SKM-1 treated with dmso at 0.1 percent for 144 hours (cell line): ENCODE measurements at regions not wholly inside any gene's neighbourhood (a gene's known extent, or its start where the extent isn't known, plus 50 kb on each side); places are given as distances from the start of the nearest gene placed in this dataset.
"Not testable (repeated sequence)": the region's sequence is repeated elsewhere in the genome, so short reads cannot be mapped to it uniquely, and the experiment has no call there.

Experiments
- DNase-seq: peaks from one replicate; lab custom pipeline; 2025; ENCODE audit not compliant: unreplicated experiment; lab: John Stamatoyannopoulos, UW

DNA sequence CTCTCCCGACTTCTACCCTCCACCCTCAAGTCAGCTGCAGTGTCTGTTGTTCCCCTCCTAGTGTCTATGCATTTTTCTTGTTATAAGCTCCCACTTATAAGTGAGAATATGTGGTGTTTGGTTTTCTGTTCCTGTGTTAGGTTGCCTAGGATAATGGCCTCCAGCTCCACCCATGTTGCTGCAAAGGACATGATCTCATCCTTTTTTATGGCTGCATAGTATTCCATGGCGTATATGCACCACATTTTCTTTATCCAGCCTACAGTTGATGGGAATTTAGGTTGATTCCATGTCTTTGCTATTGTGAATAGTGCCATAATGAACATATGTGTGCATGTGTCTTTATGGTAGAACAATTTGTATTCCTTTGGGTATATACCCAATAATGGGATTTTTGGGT lies 80.7 kb downstream of the SPTSSA start:
- not testable (repeated sequence) for DNase-seq

DNA sequence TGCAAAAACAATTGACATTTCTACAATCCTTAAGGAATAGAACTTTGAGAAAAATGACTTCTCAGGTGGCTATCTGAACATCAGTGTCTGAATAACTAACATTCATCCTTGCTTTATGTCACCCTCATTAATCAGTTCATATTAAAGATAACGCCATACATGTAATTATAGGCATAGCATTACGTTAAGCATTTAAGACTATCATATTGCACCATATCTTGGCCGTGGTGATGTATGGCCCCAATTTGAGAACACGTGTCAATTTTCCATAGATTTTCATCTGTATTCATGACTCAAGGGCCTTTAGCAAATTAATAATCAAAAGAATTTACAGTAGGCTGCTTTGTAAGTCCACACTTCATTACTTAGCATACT lies 81.6 kb downstream of the SPTSSA start:
- DNase-seq: no peak

DNA sequence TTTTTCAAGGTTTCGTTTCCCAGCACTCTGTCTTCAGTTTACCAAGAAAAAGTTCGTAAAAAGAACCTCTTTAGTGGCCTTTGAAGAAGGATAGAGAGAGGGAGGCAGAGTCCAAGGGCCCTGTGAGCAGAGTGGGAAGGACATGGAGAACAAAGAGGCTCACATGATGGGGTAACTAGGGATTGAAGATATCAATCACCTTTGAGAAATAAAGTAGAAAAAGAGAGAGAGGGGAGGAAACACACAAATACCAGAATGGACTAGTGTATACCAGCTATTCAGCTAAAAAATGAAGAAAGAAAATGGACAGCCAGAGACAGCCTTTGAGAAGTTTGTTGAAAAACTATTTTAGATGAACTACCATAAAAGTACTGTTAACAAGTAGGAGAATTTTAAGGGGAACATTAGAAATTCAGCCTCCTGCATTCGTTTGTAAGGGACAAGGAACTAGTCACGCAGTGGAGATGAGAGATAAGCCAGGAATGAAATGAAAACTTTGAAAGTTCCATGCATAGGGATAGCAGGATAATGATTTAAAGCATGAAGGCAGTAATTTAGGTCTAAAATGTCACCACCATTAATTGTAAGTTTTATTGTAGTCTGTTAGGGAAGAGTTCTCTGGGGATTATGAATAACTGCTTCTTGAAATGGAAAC lies 82.1 kb downstream of the SPTSSA start:
- no peak for DNase-seq

DNA sequence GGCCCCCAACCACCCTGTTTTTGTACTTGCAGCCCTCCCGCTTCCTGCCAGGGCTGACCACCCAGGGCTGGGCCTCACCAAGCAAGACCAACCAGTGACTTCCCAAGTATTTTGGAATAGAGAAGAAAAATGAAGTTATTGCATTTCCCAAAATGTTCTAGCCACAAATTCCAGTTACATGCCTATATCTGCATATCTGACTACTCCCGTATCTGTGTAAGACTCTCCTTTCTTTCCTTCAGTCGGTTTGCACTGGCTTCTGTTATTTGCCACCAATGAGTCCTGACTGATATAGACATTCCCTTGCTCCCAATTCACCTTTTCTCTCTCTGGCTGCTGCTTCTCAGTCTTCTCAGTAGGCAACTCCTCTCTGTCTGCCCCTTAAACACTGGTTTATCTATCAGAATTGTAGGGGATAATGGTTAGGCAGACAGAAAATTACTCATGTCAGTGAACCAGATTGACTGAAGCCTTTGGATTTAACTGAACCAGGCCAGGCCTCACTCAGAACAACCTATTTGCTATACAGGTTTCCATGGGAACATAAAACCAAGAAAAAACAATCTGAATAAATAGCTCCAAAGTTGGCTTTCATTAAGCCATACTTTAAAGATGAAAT lies 85.3 kb downstream of the SPTSSA start:
- DNase-seq: no peak

DNA sequence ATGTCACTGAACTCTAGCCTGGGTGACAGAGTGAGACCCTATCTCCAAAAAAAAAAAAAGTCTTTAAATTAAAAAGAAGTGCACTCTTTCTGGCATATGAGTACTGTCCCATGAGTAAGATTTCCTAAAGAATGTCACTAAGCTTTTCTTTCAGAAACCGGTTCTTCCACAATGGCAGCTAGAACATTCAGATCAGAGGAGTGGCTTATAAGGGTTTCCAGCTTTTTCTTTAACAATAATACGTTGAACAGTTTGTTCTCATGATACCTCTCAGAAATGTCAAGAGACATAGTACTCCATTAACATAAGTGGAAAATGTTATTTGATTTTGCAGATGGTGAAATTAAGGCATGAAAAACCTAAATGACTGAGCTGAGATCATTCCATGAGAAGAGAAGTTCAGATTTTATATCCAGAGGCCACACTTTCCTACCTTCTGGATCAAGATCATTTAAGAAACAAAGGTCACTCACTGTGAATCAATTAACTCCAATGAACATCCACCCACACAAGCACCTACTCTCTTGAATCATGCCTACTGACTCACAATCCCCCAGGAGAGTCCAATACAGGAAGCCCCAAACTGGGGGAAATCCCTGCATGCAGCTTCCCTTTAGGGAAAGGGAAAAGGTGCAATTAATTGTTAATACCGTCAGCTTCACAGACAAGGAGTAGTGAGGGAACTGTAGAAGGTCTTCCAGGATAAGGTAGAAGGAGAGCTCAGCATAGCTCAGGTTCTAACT lies 86.9 kb downstream of the SPTSSA start:
- no peak for DNase-seq

DNA sequence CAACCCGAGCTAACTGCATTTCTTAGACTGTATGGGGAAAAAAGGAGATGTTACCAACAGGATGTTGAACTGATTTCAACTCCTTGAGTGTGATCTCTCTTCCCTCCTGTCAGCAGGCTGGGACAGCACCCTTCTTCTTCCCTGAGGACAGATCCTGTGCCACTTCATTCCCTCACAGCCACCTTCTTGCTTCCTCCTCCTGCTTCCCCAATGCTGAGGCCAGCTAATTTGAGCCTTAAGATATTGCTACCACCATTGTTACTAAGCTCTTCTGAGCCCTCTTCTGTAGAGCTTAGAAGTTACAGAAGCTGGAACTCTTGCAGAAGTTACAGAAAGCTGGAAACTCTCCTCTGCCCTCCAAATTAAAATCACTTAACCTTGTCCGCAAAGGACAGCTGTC lies 88.8 kb downstream of the SPTSSA start:
- no peak for DNase-seq

DNA sequence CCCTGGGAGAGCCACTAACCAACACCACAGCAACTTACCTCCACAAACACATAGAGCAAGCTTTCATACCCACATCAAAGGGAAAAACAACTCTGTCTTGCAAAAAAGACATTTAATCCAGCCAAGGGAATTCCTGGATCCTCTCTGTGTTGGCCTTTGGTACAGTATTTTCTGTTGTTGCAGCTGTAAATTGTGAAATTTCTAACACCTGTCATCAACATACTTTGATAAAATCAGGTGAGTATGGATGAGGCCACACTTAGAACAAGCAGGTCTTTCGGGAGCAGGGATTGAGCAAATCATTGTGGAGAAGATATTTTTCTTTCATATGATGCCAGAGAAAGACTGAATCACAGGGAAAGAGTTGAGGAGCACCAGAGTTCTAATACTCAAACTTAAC lies 89.3 kb downstream of the SPTSSA start:
- DNase-seq: no peak

DNA sequence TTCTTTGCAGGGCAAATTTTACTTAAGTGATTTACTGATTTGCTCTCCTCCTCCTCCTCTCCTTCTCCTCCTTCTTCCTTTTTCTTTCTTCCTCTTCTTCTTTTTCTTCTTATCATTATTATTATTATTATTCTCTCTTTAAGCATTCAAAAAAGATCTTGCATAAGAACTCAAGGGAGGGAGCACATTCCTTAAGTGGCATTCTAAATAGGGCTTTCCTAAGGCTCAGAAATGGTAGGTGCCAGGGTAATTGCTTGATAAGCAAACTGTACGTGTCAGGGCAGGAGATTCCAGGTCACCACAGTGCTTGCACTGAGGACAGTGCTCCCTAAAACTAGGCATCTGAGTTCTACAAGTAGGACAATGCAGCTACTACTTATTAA lies 92.4 kb downstream of the SPTSSA start:
- no peak for DNase-seq

DNA sequence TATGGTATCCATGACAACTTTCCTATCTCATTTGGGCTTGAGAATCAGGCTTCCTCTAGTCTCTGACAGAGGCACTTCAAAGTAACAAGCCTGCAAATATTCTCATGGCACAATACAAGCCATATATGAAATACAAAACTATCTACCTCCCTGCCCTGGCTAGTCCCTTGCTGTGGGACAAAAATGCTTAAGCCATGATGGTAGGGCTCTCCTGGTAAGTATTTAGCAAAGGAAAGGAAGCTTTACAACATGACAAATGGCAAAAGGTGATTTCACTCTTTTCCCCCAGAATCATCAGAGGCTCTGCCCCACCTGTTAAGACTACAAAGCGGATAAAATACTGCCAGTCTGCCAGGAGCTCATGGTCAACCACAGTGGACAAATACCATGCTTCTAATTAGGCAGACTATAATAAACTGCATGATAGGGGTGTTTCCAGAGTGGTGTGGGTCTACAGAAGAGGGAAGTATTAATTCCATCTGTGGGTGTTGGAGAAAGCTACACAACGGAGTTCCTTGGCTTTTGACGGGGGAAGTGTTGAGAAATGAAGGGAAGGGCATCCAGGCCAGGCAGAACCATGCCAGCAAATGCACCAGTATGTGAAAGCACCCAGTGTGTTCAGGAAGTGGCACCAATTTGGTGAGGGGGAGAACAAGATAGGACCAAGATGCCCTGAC lies 92.9 kb downstream of the SPTSSA start:
- no peak for DNase-seq

DNA sequence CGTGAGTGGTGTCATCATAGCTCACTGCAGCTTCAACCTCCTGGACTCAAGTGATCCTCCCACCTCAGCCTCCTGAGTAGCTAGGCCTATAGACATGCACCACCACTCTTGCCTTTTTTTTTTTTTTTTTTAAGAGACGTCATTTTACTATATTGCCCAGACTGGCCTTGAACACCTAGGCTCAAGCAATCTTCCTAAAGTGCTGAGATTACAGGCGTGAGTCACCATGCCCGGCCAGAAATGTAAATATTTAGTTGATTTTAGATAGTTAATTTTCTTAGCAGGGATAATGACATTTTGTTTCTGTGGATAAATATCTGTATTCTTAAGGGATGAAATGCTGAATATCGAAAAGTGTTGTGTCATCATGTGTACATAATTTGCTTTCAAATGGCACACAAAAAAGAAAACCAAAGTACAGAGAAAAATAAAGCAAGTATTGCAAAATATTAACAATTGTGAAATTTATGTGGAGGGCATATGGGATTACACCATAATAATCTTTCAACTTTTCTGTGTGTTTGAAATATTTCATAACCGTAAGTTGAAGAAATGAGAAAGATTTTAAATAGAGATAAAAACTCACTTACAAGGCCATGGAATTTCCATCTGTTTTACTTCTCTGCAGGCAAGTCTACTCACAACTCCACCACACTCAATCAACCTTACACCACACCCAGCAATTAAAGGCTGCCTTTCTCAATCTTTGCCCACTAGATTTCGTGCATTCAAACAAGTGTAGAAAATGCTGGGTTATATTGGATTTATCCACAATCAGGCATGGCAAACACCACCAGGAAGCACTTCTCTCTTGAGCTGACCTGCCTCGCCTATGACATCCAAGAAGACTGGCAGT lies 93.7 kb downstream of the SPTSSA start:
- peak; percentile 59 for DNase-seq

DNA sequence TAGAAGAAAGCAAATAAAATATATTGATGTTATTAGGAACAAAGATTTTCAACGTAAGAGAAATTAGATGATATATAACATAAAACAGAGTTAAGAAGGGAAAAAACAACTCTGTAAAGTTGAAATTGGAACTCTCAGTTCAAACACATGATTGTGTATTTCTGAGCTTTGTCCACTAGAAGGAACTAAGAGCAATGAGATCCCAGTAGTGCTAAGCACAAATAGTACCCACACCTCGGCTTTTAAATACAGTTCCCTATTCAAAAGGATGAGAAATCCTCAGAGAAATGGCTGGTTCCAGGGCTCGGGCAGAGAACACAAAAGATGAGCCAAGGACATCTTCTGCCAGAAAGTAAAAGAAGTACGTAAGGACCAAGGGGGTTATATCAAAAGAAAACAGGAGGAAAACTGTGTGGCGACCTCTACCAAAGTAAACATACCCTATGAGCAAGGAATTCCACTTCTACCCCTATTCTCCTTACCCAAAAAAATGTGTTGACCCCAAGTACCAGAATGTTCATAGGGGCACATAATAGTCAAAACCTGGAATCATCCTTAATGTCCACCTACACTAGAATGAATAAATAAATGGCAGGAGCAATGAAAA lies 96.6 kb downstream of the SPTSSA start:
- DNase-seq: no peak

DNA sequence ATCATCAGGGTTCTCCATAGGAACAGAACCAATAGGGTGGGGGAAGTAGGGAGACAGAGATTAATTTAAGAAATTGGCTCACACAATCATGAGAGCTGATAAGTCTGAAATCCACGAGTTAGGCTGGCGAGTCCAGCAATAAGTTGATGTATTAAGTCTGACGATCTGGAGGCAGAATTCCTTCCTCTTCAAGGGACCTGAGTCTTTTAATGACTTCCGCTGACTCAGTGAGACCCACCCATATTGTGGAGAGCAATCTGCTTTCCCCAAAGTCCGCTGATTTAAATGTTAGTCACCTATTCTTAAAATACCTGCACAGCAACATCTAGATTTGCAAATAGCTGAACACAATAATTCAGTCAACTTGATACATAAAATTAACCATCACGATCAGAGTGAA lies 97.8 kb downstream of the SPTSSA start:
- DNase-seq: no peak

DNA sequence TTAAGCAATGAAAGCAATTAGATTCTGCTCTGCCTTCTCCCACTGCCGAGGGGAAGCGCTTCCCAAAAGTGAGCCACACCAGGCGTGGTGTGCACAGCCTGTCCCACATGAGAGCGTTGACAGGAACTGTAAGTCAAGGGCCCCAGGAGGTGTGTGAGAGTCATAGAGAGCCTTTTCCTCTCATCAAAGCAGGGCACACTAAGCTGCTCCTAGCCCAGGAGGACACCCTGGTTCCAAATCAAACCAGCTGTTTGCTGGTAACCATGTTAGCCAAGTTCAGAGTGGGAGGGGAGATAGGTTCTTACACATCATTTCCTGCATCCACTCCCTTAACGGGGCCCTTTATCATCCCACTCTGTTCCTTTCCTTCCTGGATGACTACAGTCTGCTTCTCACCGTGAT lies 98.3 kb downstream of the SPTSSA start:
- no peak for DNase-seq

DNA sequence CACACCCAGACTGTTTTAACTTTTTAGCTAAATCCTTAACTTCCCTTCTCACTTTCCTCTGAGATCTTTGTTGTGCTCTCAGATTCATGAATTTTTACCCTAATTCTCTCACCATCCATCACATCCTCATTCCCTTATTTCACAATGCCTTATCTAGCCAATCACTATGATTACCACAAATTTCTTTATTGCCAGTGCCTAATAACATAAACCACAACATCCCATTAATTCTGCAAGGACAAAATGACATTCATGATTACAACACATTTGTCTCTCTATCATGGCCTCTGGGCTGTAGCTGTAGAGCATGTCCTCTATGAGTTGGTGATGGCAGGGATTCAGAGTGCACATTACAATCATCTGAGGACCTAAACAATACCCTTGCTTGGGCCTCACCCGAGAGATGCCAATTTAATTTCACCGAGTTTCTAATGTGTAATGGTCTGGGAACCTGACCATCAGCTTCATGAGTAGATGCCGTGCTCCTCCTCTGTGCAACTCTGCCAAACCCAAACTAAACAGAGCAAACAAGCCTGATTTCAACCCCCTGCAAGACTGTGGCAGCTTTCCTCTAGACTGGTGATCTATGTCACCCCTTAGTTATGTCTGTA lies 99.3 kb downstream of the SPTSSA start:
- DNase-seq: no peak

DNA sequence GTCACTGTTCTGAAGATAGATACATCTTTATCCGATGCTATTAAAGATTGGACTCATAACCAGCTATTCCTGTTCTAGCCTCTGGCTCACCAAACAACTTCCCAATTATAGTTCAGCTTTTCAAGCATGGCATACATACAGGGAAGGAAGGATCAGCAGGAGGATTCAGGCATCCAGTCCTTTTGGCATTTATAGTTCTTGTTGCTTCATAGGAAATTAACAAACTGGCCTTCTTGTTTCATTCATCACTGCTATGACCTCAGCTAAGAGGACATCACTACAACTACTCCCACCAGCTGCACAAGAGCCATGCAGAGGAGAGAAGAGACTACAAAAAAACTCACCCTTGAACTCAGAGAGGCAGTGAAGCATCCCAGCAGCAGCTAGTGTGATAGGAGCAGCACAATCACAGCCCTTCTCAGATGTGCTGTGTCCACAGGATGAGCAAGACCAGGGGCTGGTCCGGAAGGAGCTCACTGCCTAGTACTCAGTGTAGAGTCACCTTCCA lies 100.5 kb downstream of the SPTSSA start:
- no peak for DNase-seq

DNA sequence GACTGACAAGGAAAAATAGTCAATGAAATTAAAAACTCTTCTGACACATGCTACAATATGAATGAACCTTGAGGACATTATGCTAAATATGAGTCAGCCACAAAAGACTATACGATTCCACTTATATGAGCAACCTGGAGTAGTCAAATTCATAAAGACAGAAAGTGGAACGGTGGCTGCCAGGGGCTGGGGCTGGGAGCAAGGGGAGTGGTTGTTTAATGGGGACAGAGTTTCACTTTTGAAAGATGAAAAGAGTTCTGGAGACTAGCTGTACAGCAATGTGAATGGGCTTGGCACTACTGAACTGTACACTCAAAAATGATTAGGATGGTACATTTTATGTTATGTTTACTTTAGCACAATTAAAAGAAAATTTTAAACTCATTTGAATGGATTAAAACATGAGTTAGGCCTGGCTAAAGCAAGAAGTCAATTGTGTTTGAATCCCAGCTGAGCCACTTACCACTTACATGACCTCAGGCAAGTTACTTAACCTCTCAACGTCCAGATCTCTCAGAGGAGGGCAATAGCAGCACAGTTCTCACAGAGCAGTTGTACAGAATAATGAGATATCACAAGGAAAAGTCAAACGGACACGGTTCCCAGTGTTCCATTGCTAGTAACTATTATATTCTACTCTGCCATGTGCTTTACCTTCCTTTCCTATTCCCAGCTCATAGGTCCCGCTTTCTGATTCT lies 102.5 kb downstream of the SPTSSA start:
- no peak for DNase-seq

DNA sequence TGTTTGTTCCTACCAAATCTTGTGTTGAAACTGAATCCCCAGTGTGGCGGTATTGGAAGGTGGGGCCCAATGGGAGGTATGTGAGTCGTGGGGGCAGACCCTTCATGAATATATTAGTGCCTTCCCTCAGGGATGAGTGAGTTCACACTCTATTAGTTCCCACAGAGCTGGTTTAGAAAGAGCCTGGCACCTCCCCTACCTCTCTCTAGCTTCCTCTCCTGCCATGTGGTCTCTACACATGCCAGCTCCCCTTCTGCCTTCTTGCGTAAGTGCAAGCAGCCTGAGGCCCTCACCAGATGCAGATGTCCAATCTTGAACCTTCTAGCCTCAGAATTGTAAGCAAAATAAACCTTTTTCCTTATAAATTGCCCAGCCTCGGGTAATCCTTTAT lies 105.8 kb downstream of the SPTSSA start:
- DNase-seq: peak; percentile 64

DNA sequence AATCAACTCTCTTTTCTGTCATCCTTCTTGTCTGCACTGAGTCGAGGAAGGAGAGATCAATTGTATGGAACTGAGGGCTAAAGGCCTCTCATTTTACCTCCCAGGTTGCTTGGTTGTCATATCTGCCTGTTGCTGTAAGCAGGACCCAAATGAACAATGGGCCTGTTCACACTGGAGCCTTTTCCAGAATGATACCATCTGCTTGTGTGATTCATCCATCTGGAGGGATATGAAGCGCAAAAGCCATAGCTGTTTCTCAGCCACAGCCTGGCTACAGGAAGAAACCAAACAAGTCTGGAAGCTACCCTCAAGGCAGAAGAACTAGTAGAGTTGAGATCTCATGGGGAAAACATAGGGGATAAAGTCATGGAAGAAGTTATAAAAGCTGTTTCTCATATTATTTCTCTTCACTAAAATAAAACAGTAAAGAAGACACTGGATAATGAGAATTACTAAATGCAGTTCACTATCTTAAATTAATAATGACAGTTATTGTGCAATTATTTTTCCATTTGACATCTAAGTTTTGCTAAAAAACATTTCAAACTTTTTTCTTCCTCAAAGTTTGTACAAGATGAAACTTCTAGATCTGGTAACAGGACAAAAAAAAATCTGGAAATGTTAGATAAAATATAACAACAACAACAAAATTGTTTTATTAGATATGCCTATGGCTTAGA lies 106.3 kb downstream of the SPTSSA start:
- no peak for DNase-seq

DNA sequence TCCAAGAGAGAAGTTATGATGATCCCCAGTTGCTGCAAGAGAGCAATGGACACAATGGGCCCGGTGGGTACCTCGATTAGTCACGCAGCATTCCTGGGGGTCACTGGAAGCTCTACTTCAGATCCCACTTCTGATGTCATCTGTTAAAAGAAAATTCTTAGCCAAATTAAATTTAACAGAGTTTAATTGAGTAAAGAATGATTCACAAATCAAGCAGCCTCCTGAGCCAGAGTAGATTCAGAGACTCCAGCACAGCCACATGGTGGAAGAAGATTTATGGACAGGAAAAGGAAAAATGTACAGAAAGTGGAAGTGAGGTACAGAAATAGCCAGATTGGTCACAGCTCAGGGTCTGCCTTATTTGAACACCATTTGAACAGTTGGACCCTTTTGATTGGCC lies 107.5 kb downstream of the SPTSSA start:
- DNase-seq: no peak
